ENCODE measurements at regions not wholly inside any gene's neighbourhood (a gene's known extent, or its start where the extent isn't known, plus 50 kb on each side); places are given as distances from the start of the nearest gene placed in this dataset.

GRCh38 chr2:128594651-128594910 lies 275.9 kb upstream of the HS6ST1 start:
- no peak overlapping the region for H3K4me3 ChIP-seq
- WGBS, 2 donors = 83 to 94% methylated on average over 1 to 2 of the region's 2 CpGs
- no peaks in the 10 kb centered on the region for H3K36me3 ChIP-seq (ENCODE audit: low read depth, missing control alignments)
- no peak for DNase-seq
- peaks cover 21% of the 10 kb centered on the region for H3K4me1 ChIP-seq
- H3K9me3 ChIP-seq = no peaks in the 10 kb centered on the region
- no peak overlapping the region for H3K27ac ChIP-seq
- no peak for TF ChIP-seq CTCF (IDR thresholded peaks at IDR 0.05)
- TF ChIP-seq POLR2A (IDR thresholded peaks at IDR 0.05) = no peak
- intact Hi-C loops (cut with DNase I; ENCODE audit: low total_unique reads) = no loop called here
- H3K27me3 ChIP-seq = no peaks in the 10 kb centered on the region

GRCh38 chr2:128594953-128595677 lies 276.4 kb upstream of the HS6ST1 start:
- no peak for TF ChIP-seq CTCF (IDR thresholded peaks at IDR 0.05)
- no peak for TF ChIP-seq POLR2A (IDR thresholded peaks at IDR 0.05)
- Histone ChIP-seq H3K27me3 (no peaks in the 10 kb centered on the region), H3K27ac (no peak overlapping the region), H3K4me1 (peaks cover 21% of the 10 kb centered on the region), H3K9me3 (no peaks in the 10 kb centered on the region), H3K4me3 (no peak overlapping the region), H3K36me3 (ENCODE audit: low read depth, missing control alignments) (no peaks in the 10 kb centered on the region)
- intact Hi-C loops (cut with DNase I; ENCODE audit: low total_unique reads) = no loop called here
- WGBS, 2 donors = 95% methylated on average over 13 of the region's 13 CpGs
- DNase-seq = peak; percentile 10

GRCh38 chr2:128595763-128596395 lies 277.2 kb upstream of the HS6ST1 start:
- Histone ChIP-seq H3K27me3 (no peaks in the 10 kb centered on the region), H3K36me3 (ENCODE audit: low read depth, missing control alignments) (no peaks in the 10 kb centered on the region), H3K9me3 (no peaks in the 10 kb centered on the region), H3K4me1 (peaks cover 21% of the 10 kb centered on the region), H3K4me3 (no peak overlapping the region), H3K27ac (no peak overlapping the region)
- peak; percentile 11 for DNase-seq
- TF ChIP-seq POLR2A (IDR thresholded peaks at IDR 0.05) (no peak), CTCF (IDR thresholded peaks at IDR 0.05) (no peak)
- intact Hi-C loops (cut with DNase I; ENCODE audit: low total_unique reads) = no loop called here
- WGBS, 2 donors = 70 to 72% methylated on average over 13 of the region's 13 CpGs

- TF ChIP-seq CTCF (IDR thresholded peaks at IDR 0.05) (no peak), POLR2A (IDR thresholded peaks at IDR 0.05) (no peak)
- Histone ChIP-seq H3K27ac (no peak overlapping the region), H3K27me3 (no peaks in the 10 kb centered on the region), H3K4me1 (peaks cover 17% of the 10 kb centered on the region), H3K9me3 (no peaks in the 10 kb centered on the region), H3K36me3 (ENCODE audit: low read depth, missing control alignments) (no peaks in the 10 kb centered on the region), H3K4me3 (no peak overlapping the region)
- DNase-seq = peak; percentile 9
- intact Hi-C loops (cut with DNase I; ENCODE audit: low total_unique reads) = no loop called here
- WGBS, 2 donors = 92% methylated on average over 4 to 12 of the region's 12 CpGs
These were observed 277.9 kb upstream of the HS6ST1 start for GRCh38 chr2:128596396-128597120.

Data from testis (tissue), 2 donors.